GM10266 (cell line): ENCODE measurements at regions not wholly inside any gene's neighbourhood (a gene's known extent, or its start where the extent isn't known, plus 50 kb on each side); places are given as distances from the start of the nearest gene placed in this dataset.
"Not testable (repeated sequence)": the region's sequence is repeated elsewhere in the genome, so short reads cannot be mapped to it uniquely, and the experiment has no call there.

Source experiments
- DNase-seq: peaks from one replicate; pipeline ENCODE4 v3.0.0; 2012; ENCODE audit errors: extremely low spot score
- CTCF ChIP-seq: IDR thresholded peaks from 2 replicates; pipeline ENCODE4 v1.5.1; 2012; ENCODE audit warnings: mild to moderate bottlenecking, low read depth; ENCODE audit not compliant: control insufficient read depth, insufficient read depth; ENCODE audit errors: missing control alignments

DNA sequence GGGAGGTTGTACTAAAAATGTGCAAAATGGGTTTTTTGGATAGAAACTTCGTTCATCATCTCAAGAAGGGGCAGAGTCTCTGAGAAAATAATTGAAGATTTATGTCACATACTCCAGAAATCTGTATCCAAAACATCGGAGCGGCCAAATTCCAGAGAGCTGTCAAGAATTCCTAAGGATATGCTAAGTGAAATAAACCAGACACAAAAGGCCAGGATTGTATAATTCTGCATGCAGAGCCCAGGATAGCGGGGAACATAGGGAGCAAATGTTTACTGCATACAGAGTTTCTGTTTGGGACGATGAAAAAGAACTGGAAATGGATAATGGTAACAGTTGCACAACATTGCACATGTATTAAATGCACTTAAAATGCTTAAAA, 224.2 kb upstream of the AUTS2 start:
- DNase-seq = no peak
- TF ChIP-seq CTCF = no peak

- TF ChIP-seq CTCF = no peak
- DNase-seq = no peak
Observed at GRCh38 chr7:69377191-69377590, 221.1 kb upstream of the AUTS2 start.

DNA sequence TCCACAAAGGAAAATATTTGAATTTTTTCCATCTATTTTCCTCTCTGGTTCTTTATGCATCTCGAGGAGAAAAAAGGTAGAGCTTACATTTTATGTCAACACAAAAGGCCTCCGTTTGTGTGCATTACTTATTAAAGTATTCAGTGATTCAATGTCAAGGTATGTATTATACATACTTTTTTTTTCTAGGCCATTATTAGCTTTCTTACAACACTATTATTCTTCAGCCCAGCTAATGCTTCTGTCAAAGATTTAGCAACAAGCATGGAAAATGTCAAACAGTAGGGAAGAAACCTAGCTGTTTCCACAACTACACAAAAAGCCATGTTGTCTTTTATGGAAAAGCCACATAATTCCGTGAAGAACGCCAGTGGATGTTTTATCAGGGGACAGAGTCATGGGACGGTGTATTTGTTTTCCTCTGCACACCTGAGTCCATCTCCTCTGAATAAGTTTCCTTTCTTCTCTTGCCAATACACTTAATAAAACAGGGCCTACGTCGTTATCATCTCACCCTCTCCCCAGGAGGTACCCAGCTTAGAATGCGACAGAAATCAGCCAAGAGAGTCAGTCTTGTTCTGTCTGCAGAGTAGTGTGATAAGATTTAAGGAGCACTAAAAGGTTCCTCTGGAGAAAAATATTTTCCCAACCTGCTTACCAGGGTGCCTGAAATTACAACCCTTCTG, 209.7 kb upstream of the AUTS2 start:
- no peak for TF ChIP-seq CTCF
- no peak for DNase-seq

DNA sequence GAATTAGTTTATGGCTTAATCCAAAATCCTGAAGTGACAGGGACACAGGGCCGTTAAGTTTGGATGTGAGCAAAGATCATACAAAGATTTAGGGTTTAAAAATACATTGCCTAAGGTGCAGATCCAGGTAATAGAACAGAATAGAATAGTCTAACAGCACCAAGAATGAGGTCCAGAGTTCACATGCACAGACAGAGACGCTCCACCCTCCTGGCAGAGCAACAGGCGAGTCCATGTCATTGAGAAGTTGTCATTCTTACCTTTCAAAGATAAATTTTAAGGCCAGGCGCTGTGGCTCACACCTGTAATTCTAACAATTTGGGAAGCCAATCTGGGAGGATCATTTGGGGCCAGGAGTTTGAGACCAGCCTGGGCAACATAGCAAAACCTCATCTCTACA, 209.1 kb upstream of the AUTS2 start:
- no peak for DNase-seq
- TF ChIP-seq CTCF = no peak

GRCh38 chr7:69393912-69394311, 204.4 kb upstream of the AUTS2 start:
- DNase-seq = not testable (repeated sequence)

GRCh38 chr7:69395061-69395714, 203.1 kb upstream of the AUTS2 start:
- TF ChIP-seq CTCF = no peak
- no peak for DNase-seq

DNA sequence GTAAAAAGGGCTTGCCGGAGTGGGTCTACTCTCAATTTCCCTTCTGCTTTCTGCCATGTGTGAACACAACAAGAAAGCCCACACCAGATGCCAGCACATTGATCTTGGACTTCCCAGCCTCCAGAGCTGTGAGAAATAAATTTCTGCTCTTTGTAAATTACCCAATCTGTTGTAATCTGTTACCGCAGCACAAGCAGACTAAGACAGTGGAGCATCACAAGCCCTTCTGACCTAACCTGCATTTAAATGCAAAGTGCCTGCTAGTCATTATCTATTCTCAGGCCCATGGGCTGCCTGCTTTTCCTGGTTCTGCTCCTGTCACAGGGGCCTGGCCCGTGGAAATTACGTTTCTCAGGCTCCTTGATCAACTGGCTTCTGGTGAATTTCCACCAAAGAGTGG, 199.3 kb upstream of the AUTS2 start:
- no peak for TF ChIP-seq CTCF
- DNase-seq = no peak
